K562 (cell line): ENCODE measurements at regions not wholly inside any gene's neighbourhood (a gene's known extent, or its start where the extent isn't known, plus 50 kb on each side); places are given as distances from the start of the nearest gene placed in this dataset.

Experiments
- ATAC-seq: fragments of 200-7000 bp; cut with Tn5 transposase; 3 replicates; pipeline ENCODE4 v1.9.1; 2020; ENCODE audit warnings: moderate library complexity
- BruUV-seq: library from RNA; stranded (reverse); fragments of 400-500 nt; replicated peaks from 2 replicates; lab custom pipeline; 2021; lab: Mats Ljungman, UMichigan
- CTCF ChIA-PET: fragments of 300-600 bp; formaldehyde crosslinking; extraction: SDS; loops from one replicate; lab custom pipeline; 2021; ENCODE audit warnings: low intra/inter-chr PET ratio; lab: Yijun Ruan, JAX
- POLR2A ChIA-PET: fragments of 300-600, 350-650 bp; sonication (Branson Sonifier 250); formaldehyde crosslinking; extraction: SDS; loops from one replicate; lab custom pipeline; 2021; ENCODE audit warnings: antibody characterized with exemption, inconsistent platforms; lab: Yijun Ruan, JAX
- DNase-seq, 4 experiments: peaks; one replicate each; pipeline versions ENCODE4 v3.0.0 to v3.0.0-alpha.2; 2011 to 2018; ENCODE audit warnings: low spot score in 3 of 4, mixed read lengths in 3 of 4; ENCODE audit errors: extremely low read depth in 1 of 4
- FAIRE-seq: peaks from 2 replicates; lab custom pipeline; 2011; peaks lifted over from hg19 to GRCh38; lab: Jason Lieb, UNC
- H2AFZ ChIP-seq: 2 replicates; pipeline ENCODE4 v1.6.0; 2011; ENCODE audit warnings: low read depth, low read length, control low read depth, inconsistent platforms
- H3K27ac ChIP-seq: fragments of 200-600 bp; 3 replicates; pipeline ENCODE4 v1.8.0; 2011; ENCODE audit warnings: low read depth, mild to moderate bottlenecking, control low read depth, inconsistent platforms, low read length, moderate library complexity, mixed read lengths; ENCODE audit errors: extremely low read depth
- H3K27me3 ChIP-seq, 2 experiments: fragments of 300-600 bp in 1 of 2; 2 replicates in 1 of 2; 3 replicates in 1 of 2; pipeline versions ENCODE4 v1.6.0 to v1.8.0; 2011; ENCODE audit warnings: inconsistent platforms in 2 of 2, low read length in 2 of 2, mild to moderate bottlenecking in 1 of 2, mixed read lengths in 1 of 2, moderate library complexity in 1 of 2; ENCODE audit not compliant: control insufficient read depth in 2 of 2, insufficient read depth in 2 of 2
- H3K36me3 ChIP-seq: fragments of 300-600 bp; 3 replicates; pipeline ENCODE4 v1.8.0; 2011; ENCODE audit warnings: mild to moderate bottlenecking, low read length, inconsistent platforms; ENCODE audit not compliant: control insufficient read depth, insufficient read depth
- H3K4me1 ChIP-seq, 2 experiments: fragments of 200-600 bp in 1 of 2; replicated peaks in 1 of 2; 2 replicates in 1 of 2; 3 replicates in 1 of 2; pipeline versions ENCODE4 v1.5.1 to v1.8.0; 2011; ENCODE audit warnings: inconsistent platforms in 2 of 2, low read length in 2 of 2, mild to moderate bottlenecking in 1 of 2, mixed read lengths in 1 of 2, moderate library complexity in 1 of 2; ENCODE audit not compliant: control insufficient read depth in 2 of 2, insufficient read depth in 2 of 2
- H3K4me2 ChIP-seq: 2 replicates; pipeline ENCODE4 v1.6.1; 2011; ENCODE audit warnings: low read length, control low read depth, inconsistent platforms, mixed read lengths; ENCODE audit not compliant: insufficient read depth
- H3K4me3 ChIP-seq: fragments of 200-600 bp; sonication (generic), shearing (Covaris generic); 2 replicates; pipeline ENCODE4 v1.5.1; 2016; ENCODE audit warnings: control low read depth, inconsistent platforms
- H3K79me2 ChIP-seq: fragments of 200-600 bp; 3 replicates; pipeline ENCODE4 v1.8.0; 2011; ENCODE audit warnings: low read length, inconsistent platforms; ENCODE audit not compliant: control insufficient read depth, insufficient read depth
- H3K9ac ChIP-seq, 2 experiments: 2 replicates each; pipeline versions ENCODE4 v1.6.0 to v1.6.1; 2011; ENCODE audit warnings: low read depth in 2 of 2, low read length in 2 of 2, control low read depth in 1 of 2, inconsistent platforms in 1 of 2, mild to moderate bottlenecking in 1 of 2, mixed read lengths in 1 of 2; ENCODE audit not compliant: insufficient read depth in 1 of 2
- H3K9me1 ChIP-seq: one replicate; pipeline ENCODE4 v1.6.0; 2011; ENCODE audit warnings: inconsistent platforms, mild to moderate bottlenecking, low read length, moderate library complexity; ENCODE audit not compliant: control insufficient read depth, insufficient read depth
- H3K9me3 ChIP-seq: replicated peaks from 2 replicates; pipeline ENCODE4 v1.5.1; 2011; ENCODE audit warnings: low read depth, low read length, inconsistent platforms; ENCODE audit not compliant: control insufficient read depth, insufficient read depth
- H4K20me1 ChIP-seq: replicated peaks from 2 replicates; pipeline ENCODE4 v1.6.1; 2011; ENCODE audit warnings: low read length, inconsistent platforms, mixed read lengths; ENCODE audit not compliant: control insufficient read depth, insufficient read depth
- KLF1 ChIP-seq: fragments of 450-650 bp; IDR thresholded peaks from 2 replicates; pipeline ENCODE4 v1.6.1; 2016; ENCODE audit warnings: missing genetic modification characterization, missing compliant biosample characterization
- MED1 ChIP-seq: sonication (generic); formaldehyde crosslinking; IDR thresholded peaks from 2 replicates; pipeline ENCODE4 v1.8.1; 2023; ENCODE audit warnings: missing genetic modification reagents, borderline replicate concordance
- NCOA4 ChIP-seq: fragments of 450-650 bp; IDR thresholded peaks from 2 replicates; pipeline ENCODE4 v1.6.1; 2018; ENCODE audit warnings: mild to moderate bottlenecking; ENCODE audit not compliant: partially characterized antibody
- NR2C2 ChIP-seq, 2 experiments: fragments of 200-800 bp in 1 of 2; sonication (Bioruptor generic) in 1 of 2; sonication (generic) in 1 of 2; formaldehyde crosslinking in 1 of 2; IDR thresholded peaks; 2 replicates each; pipeline versions ENCODE4 v1.6.1 to v1.8.0; 2016 to 2022; ENCODE audit warnings: mild to moderate bottlenecking in 1 of 2, missing compliant biosample characterization in 1 of 2, missing genetic modification characterization in 1 of 2, missing genetic modification reagents in 1 of 2
- REST ChIP-seq, 2 experiments: fragments of 450-650 bp; formaldehyde crosslinking in 1 of 2; IDR thresholded peaks; 2 replicates each; pipeline versions ENCODE4 v1.4.0 to v1.6.1; 2014 to 2020; ENCODE audit warnings: mild to moderate bottlenecking in 2 of 2, borderline replicate concordance in 1 of 2, low read depth in 1 of 2
- ZBTB17 ChIP-seq: fragments of 450-650 bp; formaldehyde crosslinking; IDR thresholded peaks from 2 replicates; pipeline ENCODE4 v1.4.0; 2020; ENCODE audit warnings: mild to moderate bottlenecking
- ZBTB2 ChIP-seq: fragments of 450-650 bp; IDR thresholded peaks from 2 replicates; pipeline ENCODE4 v1.6.1; 2016; ENCODE audit warnings: antibody characterized with exemption
- ZNF12 ChIP-seq: sonication (generic); formaldehyde crosslinking; IDR thresholded peaks from 2 replicates; pipeline ENCODE4 v1.4.0; 2020; ENCODE audit warnings: mild to moderate bottlenecking, missing genetic modification reagents
- WGBS: fragments of 100-300 bp; shearing (Covaris generic); methylation state at CpG from one replicate; pipeline ENCODE4 v1.1.6; 2016; ENCODE audit warnings: low coverage, mixed read lengths; ENCODE audit not compliant: insufficient coverage; ENCODE audit errors: missing lambda C conversion rate; 5-methylcytosine and 5-hydroxymethylcytosine counted together
- in situ Hi-C: fragments of 300-500 bp; cut with MboI; formaldehyde crosslinking; loops from 4 replicates; pipeline ENCODE4 v1.15.0; 2018; ENCODE audit warnings: inconsistent platforms, mixed read lengths
- intact Hi-C: fragments of 100-400 bp; cut with micrococcal nuclease; formaldehyde crosslinking; loops from 2 replicates; pipeline ENCODE4 v1.14.2; 2022
- TF ChIP-seq, protein P1 (sequence below): fragments of 250-450 bp; sonication (Bioruptor Pico); IDR thresholded peaks from 2 replicates; pipeline ENCODE4 v1.4.0; 2020; ENCODE audit warnings: mild to moderate bottlenecking, moderate library complexity

GRCh38 chr18:10353791-10354190 is 100.6 kb upstream of the APCDD1 start:
- Histone ChIP-seq H3K36me3 (no peaks in the 10 kb centered on the region), H4K20me1 (no peaks in the 10 kb centered on the region), H3K27me3 (peaks cover 0 to 18% of the 10 kb centered on the region in 2 experiments; a peak in 2 of 5 replicates), H3K4me1 (no peaks in the 10 kb centered on the region), H3K79me2 (no peaks in the 10 kb centered on the region), H3K4me2 (no peak overlapping the region), H3K9me1 (no peaks in the 10 kb centered on the region), H3K4me3 (no peak overlapping the region), H2AFZ (no peak overlapping the region), H3K9me3 (peaks cover 3% of the 10 kb centered on the region; the same call in 1 of the 2 replicates), H3K27ac (no peak overlapping the region), H3K9ac (no peak overlapping the region)
- DNase-seq (no peak), FAIRE-seq (no peak), ATAC-seq (no peak)
- no TSS peak for BruUV-seq
- CTCF ChIA-PET: no interaction called here
- intact Hi-C loops: no loop called here
- in situ Hi-C loops: no loop called here
- 0% methylated on average over 2 of the region's 2 CpGs for WGBS
- POLR2A ChIA-PET: interaction anchor here (0.6 kb wide), 1 partner anchor 66 kb away, joined by 3 read pairs; no protein-coding TSS in a partner anchor
- TF ChIP-seq MED1 (CRISPR knock-in tag): no peak
- no peak for TF ChIP-seq REST (IDR thresholded peaks at IDR 0.05; ENCODE audit: borderline replicate concordance)
- TF ChIP-seq REST (CRISPR knock-in tag; IDR thresholded peaks at IDR 0.05; ENCODE audit: low read depth): no peak
- TF ChIP-seq, protein P1, sequence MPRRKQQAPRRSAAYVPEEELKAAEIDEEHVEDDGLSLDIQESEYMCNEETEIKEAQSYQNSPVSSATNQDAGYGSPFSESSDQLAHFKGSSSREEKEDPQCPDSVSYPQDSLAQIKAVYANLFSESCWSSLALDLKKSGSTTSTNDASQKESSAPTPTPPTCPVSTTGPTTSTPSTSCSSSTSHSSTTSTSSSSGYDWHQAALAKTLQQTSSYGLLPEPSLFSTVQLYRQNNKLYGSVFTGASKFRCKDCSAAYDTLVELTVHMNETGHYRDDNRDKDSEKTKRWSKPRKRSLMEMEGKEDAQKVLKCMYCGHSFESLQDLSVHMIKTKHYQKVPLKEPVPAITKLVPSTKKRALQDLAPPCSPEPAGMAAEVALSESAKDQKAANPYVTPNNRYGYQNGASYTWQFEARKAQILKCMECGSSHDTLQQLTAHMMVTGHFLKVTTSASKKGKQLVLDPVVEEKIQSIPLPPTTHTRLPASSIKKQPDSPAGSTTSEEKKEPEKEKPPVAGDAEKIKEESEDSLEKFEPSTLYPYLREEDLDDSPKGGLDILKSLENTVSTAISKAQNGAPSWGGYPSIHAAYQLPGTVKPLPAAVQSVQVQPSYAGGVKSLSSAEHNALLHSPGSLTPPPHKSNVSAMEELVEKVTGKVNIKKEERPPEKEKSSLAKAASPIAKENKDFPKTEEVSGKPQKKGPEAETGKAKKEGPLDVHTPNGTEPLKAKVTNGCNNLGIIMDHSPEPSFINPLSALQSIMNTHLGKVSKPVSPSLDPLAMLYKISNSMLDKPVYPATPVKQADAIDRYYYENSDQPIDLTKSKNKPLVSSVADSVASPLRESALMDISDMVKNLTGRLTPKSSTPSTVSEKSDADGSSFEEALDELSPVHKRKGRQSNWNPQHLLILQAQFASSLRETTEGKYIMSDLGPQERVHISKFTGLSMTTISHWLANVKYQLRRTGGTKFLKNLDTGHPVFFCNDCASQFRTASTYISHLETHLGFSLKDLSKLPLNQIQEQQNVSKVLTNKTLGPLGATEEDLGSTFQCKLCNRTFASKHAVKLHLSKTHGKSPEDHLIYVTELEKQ (CRISPR knock-in tag): no peak
- no peak for TF ChIP-seq ZBTB17
- TF ChIP-seq ZNF12: no peak
- TF ChIP-seq ZBTB2: no peak
- no peak for TF ChIP-seq NR2C2 (CRISPR knock-in tag; IDR thresholded peaks at IDR 0.05)
- no peak for TF ChIP-seq NR2C2 (tag; IDR thresholded peaks at IDR 0.05)
- no peak for TF ChIP-seq KLF1 (tag)
- TF ChIP-seq NCOA4: no peak
